MM.1S (cell line): ENCODE measurements at regions not wholly inside any gene's neighbourhood (a gene's known extent, or its start where the extent isn't known, plus 50 kb on each side); places are given as distances from the start of the nearest gene placed in this dataset.

ENCODE experiments used
- DNase-seq: peaks from one replicate; pipeline ENCODE4 v3.0.0-alpha.2; 2015
- H2AFZ ChIP-seq: fragments of 300-600 bp; sonication (generic); 2 replicates; pipeline ENCODE4 v1.6.0; 2016; ENCODE audit warnings: antibody characterized with exemption, low read length
- H3F3A ChIP-seq: fragments of 300-600 bp; sonication (generic); 2 replicates; pipeline ENCODE4 v1.6.1; 2016; ENCODE audit warnings: mild to moderate bottlenecking, antibody characterized with exemption, low read length, moderate library complexity, mixed read lengths; ENCODE audit not compliant: insufficient read depth
- H3K27ac ChIP-seq: fragments of 300-600 bp; sonication (generic); 2 replicates; pipeline ENCODE4 v1.5.1; 2016; ENCODE audit warnings: mild to moderate bottlenecking, low read length
- H3K27me3 ChIP-seq: fragments of 300-600 bp; sonication (generic); replicated peaks from 2 replicates; pipeline ENCODE4 v1.6.0; 2016; ENCODE audit warnings: low read length; ENCODE audit not compliant: insufficient read depth
- H3K36me3 ChIP-seq: fragments of 300-600 bp; sonication (generic); replicated peaks from 2 replicates; pipeline ENCODE4 v1.6.1; 2016; ENCODE audit warnings: mild to moderate bottlenecking, low read length, mixed read lengths; ENCODE audit not compliant: insufficient read depth
- H3K4me1 ChIP-seq: fragments of 300-600 bp; sonication (generic); 2 replicates; pipeline ENCODE4 v1.6.1; 2016; ENCODE audit warnings: low read length, mixed read lengths
- H3K4me2 ChIP-seq: fragments of 300-600 bp; sonication (generic); 2 replicates; pipeline ENCODE4 v1.6.0; 2016; ENCODE audit warnings: low read depth, low read length
- H3K4me3 ChIP-seq: fragments of 300-600 bp; sonication (generic); 2 replicates; pipeline ENCODE4 v1.5.1; 2016; ENCODE audit warnings: low read length, mixed read lengths
- H3K79me2 ChIP-seq: fragments of 300-600 bp; sonication (generic); 2 replicates; pipeline ENCODE4 v1.6.1; 2016; ENCODE audit warnings: mixed run types, low read length, mixed read lengths
- H3K9ac ChIP-seq: fragments of 300-600 bp; sonication (generic); 2 replicates; pipeline ENCODE4 v1.6.1; 2016; ENCODE audit warnings: low read length, mixed read lengths
- H3K9me2 ChIP-seq: fragments of 300-600 bp; sonication (generic); replicated peaks from 2 replicates; pipeline ENCODE4 v1.6.1; 2016; ENCODE audit warnings: mild to moderate bottlenecking, low read length, mixed read lengths; ENCODE audit not compliant: insufficient read depth
- H3K9me3 ChIP-seq: fragments of 300-600 bp; sonication (generic); replicated peaks from 2 replicates; pipeline ENCODE4 v1.6.1; 2016; ENCODE audit warnings: mild to moderate bottlenecking, low read length, mixed read lengths; ENCODE audit not compliant: insufficient read depth
- H4K20me1 ChIP-seq: fragments of 300-600 bp; sonication (generic); 2 replicates; pipeline ENCODE4 v1.6.1; 2016; ENCODE audit warnings: mild to moderate bottlenecking, low read length, moderate library complexity, mixed read lengths; ENCODE audit not compliant: insufficient read depth
- CTCF ChIP-seq: fragments of 300-600 bp; sonication (generic); IDR thresholded peaks from 2 replicates; pipeline ENCODE4 v1.5.1; 2016; ENCODE audit warnings: antibody characterized with exemption, low read length, mixed read lengths
- EZH2 ChIP-seq: fragments of 300-600 bp; sonication (generic); optimal IDR thresholded peaks from 2 replicates; pipeline ENCODE3; 2017; ENCODE audit warnings: low read depth, mild to moderate bottlenecking, antibody characterized with exemption, low read length, mixed read lengths
- EZH2phosphoT487 ChIP-seq: fragments of 300-600 bp; sonication (generic); IDR thresholded peaks from 2 replicates; pipeline ENCODE4 v1.6.1; 2018; ENCODE audit warnings: antibody characterized with exemption, low read length

GRCh38 chr18:43949291-43949690 lies 672.0 kb upstream of the SYT4 start:
- TF ChIP-seq CTCF (no peak), EZH2 (no peak), EZH2phosphoT487 (no peak)
- no peak overlapping the region for H3K27ac ChIP-seq
- no peaks in the 10 kb centered on the region for H3K9me3 ChIP-seq
- no peak overlapping the region for H3K4me3 ChIP-seq
- no peaks in the 10 kb centered on the region for H3F3A ChIP-seq
- H3K4me1 ChIP-seq: no peaks in the 10 kb centered on the region
- H4K20me1 ChIP-seq: no peaks in the 10 kb centered on the region
- H3K79me2 ChIP-seq: no peaks in the 10 kb centered on the region
- H3K9me2 ChIP-seq: no peaks in the 10 kb centered on the region
- H2AFZ ChIP-seq: no peak overlapping the region
- no peaks in the 10 kb centered on the region for H3K36me3 ChIP-seq
- no peaks in the 10 kb centered on the region for H3K27me3 ChIP-seq
- DNase-seq: no peak
- H3K9ac ChIP-seq: no peak overlapping the region
- H3K4me2 ChIP-seq: no peak overlapping the region

GRCh38 chr18:43950062-43950461 lies 672.8 kb upstream of the SYT4 start:
- H3K27me3 ChIP-seq: no peaks in the 10 kb centered on the region
- H3K4me1 ChIP-seq: no peaks in the 10 kb centered on the region
- no peak for DNase-seq
- no peak overlapping the region for H3K9ac ChIP-seq
- H3K36me3 ChIP-seq: no peaks in the 10 kb centered on the region
- H2AFZ ChIP-seq: no peak overlapping the region
- no peaks in the 10 kb centered on the region for H3F3A ChIP-seq
- no peaks in the 10 kb centered on the region for H3K79me2 ChIP-seq
- TF ChIP-seq CTCF (no peak), EZH2 (no peak), EZH2phosphoT487 (no peak)
- H3K4me2 ChIP-seq: no peak overlapping the region
- H3K4me3 ChIP-seq: no peak overlapping the region
- H4K20me1 ChIP-seq: no peaks in the 10 kb centered on the region
- no peaks in the 10 kb centered on the region for H3K9me3 ChIP-seq
- no peak overlapping the region for H3K27ac ChIP-seq
- no peaks in the 10 kb centered on the region for H3K9me2 ChIP-seq

DNA sequence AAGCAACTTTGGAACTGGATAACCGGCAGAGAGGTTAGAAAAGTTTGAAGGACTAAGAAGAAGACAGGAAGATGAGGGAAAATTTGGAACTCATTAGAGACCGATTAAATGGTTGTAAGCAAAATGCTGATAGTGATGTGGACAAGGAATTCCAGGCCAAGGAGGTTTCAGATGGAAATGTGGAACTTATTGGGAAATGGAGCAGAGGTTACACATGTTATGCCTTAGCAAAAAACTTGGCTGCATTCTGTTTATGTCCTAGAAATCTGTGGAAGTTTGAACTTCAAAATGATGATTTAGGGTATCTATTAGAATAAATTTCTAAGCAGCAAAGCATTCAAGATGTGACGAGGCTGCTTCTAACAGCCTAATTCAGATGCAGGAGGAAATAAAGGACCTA lies 675.1 kb upstream of the SYT4 start:
- H3K9me2 ChIP-seq: no peaks in the 10 kb centered on the region

More for the DNA sequence above, 675.1 kb upstream of the SYT4 start:
- Histone ChIP-seq H3K9ac (no peak overlapping the region), H3K4me2 (no peak overlapping the region), H2AFZ (no peak overlapping the region), H3F3A (no peaks in the 10 kb centered on the region), H3K9me3 (no peaks in the 10 kb centered on the region), H3K4me1 (no peaks in the 10 kb centered on the region), H3K79me2 (no peaks in the 10 kb centered on the region), H4K20me1 (no peaks in the 10 kb centered on the region), H3K27me3 (no peaks in the 10 kb centered on the region), H3K27ac (no peak overlapping the region), H3K4me3 (no peak overlapping the region), H3K36me3 (no peaks in the 10 kb centered on the region)
- no peak for TF ChIP-seq EZH2phosphoT487
- no peak for TF ChIP-seq EZH2
- TF ChIP-seq CTCF: no peak
- DNase-seq: no peak
